GM19193 (cell line): ENCODE measurements at regions not wholly inside any gene's neighbourhood (a gene's known extent, or its start where the extent isn't known, plus 50 kb on each side); places are given as distances from the start of the nearest gene placed in this dataset.

Source experiments
- POLR2A ChIP-seq: IDR thresholded peaks from 4 replicates; pipeline ENCODE4 v1.6.1; 2011; ENCODE audit not compliant: insufficient read depth, insufficient read length; ENCODE audit errors: extremely low read depth

DNA sequence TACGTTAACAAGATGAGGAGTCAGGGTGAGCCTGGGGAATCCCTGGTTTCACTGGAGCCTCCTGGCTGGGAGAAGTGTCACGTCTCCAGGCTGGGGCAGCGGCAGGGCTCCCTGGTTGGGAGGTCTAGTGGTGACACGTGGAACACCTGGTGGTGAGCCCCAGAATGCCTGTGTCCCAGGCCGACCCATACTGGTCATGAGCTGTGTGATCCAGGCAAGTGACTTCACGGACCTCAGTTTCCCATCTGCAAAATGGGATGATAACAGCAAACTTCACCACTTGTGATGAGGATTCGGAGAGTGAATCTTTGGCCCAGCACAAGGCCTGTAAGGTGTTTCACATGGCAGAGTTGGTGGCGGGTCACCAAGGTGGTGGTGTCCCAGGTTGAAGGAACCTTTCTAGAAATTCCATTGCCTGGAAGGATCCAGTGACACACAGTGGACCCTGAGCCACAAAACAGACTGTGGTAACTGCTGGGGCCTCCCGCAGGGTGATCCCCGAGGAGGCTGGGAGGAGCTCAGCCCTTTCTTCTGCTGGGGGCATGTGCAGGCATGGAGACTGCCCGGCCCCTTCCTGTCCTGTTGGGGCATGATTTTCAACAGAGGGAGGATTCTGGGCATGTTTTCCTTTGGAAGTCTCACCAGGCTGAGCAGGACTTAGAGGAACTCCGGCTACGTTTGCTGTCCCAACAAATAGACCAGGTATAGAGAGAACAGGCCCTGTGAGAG, 153.9 kb upstream of the IER5L start:
- TF ChIP-seq POLR2A: no peak

DNA sequence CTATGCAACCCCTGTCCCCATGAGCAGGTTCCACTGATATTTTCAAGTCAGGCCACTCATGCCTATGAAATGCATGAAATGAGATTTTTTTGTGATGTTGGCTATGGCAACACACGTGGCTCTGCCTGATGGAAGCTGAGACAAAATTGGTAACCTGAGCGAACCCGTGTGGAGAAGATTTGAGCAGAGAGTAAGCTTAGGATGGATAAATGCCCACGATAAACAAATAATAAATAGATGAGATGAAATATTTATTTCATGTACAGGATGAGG, 153.4 kb upstream of the IER5L start:
- TF ChIP-seq POLR2A: no peak

DNA sequence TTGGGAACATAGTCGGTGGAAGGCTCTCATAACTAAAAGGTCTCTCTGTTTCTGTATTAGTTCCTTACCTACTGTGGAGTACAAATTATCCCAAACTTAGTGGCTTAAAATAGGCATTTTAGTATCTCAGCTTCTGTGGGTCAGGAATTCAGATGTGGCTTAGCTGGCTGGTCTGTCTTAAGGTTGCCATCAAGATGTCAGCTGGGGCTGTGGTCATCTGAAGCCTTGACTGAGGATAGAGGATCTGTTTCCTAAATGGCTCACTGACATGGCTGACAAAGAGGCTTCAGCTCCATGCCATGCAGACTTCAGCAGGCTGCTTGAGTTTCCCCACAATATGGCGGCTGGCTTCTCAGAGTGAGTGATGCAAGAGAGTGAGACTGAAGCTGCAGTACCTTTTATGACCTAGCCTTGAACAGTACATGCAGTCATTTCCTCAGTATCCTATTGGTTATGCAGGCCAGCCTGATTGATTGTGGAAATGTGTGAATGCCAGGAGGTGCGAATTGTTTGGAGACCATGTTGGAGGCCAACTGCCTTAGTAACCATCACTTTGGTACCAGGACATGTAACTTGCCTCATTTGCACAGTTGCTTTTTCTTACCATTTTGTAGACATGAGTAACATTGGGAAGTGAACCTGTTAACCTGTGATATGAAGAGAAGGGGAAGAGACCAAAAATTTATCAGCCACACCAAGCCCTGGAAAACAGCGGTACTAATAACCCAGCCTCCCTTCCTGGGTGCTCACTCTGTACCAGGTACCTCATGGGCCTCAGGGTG, 152.8 kb upstream of the IER5L start:
- TF ChIP-seq POLR2A: no peak

DNA sequence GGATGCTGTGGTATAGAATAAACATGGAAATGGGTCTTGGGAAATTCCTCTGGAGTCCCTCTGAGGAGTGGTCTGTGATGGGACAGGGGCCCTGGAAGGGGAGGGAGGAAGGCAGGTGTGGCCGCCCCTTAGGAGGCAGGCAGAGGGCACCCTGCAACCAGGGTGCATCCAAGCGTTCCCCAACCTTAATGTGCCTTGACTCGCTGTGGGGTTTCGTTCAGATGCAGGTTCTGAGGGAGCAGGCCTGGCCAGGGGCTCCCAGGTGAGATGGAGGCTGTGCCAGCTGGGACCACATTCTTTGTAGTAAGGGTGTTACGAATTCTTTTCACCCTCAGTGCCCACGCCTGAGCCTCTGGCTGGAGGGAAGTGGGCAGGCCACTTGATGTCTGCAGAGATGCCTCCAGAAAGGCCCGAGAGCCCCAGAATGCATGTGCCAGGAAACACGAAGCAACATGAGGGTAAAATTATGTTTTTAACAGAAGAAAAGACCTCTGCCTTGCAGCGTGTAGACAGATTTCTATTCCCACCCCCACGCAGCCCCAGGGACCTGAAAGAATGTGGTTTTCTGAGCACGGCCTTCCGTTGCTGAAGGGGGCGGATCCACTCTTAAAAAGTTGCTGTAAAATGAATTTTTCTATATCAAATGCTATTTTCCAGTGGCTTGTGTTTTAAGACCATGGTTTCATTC, 150.4 kb upstream of the IER5L start:
- no peak for TF ChIP-seq POLR2A

DNA sequence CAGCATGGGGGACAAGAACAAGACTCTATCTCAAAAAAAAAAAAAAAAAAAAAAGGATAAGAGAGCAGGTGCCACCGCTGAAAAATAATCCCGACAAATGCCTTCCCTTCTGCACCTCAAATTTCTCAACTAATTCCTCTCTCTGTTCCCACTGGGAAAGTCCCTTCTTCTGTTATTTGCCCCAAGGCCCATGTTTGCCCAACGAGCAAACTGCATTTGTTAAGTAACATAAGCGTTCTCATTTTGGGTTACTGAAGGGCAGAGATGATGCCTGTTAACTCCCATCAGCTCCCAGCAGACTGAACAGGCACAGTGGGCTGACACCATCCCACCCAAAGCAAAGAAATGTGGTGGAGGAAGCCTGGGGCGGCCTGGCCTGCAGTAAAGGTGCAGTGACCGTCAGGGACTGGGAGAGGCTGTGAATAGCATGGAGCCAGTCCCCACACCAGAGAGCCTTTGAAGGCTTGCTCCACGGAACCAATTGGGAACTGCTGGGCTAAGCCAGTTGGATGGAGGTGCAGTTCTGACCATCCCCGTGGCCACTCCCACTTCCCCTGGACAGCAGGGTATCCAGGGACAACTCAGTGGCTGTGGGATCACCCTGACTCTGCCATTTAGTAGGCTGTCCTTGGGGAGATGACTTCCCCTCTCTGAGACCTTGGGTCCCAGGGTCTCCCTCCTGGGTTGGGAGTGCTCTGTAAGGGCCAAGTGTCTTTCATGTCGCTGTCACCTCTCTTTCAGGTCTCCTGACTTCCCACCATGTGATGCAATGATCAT, 149.7 kb upstream of the IER5L start:
- no peak for TF ChIP-seq POLR2A

DNA sequence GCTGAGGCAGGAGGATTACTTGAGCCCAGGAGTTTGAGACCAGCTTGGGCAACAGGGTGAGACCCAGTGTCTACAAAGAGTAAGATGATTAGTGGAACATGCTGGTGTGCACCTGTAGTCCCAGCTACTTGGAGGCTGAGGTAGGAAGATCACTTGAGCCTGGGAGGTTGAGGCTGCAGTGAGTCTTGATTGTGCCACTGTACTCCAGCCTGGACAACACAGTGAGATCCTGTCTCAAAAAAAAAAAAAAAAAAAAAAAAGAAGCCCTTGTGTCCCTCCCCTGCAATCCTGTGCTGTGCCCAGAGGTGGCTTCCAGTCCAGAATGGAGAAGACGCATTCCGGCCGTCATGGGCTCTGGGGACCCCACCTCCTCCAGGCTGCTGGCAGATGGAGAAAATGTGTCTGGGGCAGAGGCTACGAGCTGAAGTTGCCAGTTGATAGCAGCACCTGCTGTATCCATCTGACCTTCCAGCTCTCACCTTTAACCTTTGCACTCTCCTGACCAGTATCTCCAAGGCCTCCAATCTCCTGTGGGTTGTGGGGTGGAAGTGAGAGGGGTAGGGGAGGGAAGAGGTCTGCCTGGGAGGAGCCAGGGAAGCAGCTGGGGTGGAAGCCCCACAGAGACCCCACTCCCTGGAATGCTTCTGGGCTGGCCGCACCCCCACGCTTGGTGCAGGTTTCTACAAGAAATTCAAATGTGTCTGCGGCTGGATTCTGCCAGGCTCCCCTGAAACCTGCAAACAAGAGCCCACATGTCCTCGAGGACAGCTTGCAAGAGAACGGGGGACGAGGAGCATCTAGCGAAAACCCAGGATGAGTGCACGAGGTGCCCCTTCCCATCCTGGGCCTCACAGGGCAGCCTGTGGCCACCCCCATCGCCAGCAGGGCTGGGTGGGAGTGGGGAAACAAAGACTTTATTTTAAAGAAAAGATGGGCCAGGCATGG, 148.3 kb upstream of the IER5L start:
- no peak for TF ChIP-seq POLR2A

DNA sequence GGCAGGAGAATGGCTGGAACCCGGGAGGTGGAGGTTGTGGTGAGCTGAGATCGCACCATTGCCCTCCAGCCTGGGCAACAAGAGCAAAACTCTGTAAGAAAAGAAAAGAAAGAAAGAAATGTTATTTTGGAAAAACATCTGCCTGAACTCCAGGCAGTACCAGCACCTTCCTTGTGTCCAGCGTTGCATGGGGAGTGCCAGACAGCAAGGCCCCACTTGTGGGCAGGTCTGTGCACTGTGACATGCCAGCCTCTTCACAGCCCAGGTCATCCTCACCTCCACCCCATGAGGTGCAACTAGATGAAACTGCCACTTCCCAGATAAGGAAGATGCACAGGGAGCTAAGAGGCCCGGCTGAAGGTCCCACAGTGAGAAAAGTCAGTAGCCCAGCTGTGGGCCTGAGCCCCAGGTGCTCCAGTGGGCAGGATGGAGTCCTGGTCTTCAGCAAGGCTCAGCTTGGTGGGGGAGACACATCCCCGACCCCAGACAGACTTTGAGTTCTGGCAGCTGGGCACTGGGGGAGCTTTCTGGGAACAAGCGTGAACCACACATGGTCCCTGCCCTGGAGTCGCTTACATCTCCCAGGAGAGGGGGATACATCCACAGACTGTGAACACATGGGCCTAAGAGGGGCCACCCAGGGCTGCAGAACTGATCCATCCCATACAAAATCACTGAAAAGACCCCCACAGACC, 146.9 kb upstream of the IER5L start:
- no peak for TF ChIP-seq POLR2A

DNA sequence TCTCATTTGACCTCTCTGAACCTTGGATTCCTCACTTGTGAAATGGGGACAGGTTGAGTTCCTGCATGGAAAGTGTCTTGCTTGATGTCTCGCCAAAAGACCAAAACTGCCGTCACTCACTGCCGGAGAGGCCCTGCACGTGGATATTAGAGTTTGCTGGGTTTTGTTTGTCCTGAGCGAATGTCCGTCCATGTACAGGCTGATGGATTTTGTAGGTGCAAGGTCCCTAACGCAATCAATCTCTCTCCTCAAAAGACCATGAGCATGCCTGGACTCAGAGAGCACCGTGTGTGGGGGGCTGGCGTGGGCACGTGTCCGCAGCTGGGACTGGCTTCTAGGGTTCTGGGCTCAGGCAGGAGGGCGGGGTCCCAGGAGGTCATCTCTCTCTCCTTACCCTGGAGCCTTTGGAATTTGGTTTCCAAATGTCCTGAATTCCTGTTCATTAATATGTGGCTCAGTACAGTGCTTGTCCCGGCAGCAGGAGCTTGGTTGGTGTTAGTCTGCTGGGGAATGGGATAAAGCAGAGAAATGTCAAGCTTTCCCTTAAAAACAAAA, 146.0 kb upstream of the IER5L start:
- TF ChIP-seq POLR2A: no peak

DNA sequence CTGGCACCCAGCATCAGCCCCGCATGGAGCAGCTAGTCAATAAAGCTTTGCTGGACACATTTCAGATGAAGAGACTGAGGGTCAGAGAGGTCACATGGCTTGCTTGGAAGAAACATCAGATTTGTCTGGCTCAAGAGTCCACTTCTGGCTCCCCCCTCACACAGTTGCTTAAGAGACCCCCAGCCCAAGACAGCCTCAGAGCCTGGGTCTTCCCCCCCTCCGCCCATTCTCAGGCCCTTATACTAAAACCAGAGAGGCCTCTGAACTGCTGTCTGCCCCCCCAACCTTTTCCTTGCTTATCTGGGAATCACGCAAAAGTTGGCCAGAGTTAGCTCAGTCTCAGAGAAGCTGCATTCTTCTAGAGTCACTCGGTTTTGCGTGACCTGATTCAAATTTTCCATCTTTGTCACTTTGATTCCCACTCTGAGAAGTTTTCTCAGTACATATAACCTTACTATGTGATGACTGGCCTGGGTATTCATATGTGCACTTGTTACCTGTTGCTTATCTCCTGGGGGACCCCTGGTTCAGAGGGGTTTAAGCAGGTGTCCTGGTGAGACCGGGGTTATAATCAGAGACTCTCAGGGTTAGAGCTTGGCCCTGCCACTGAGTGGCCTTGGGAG, 145.4 kb upstream of the IER5L start:
- no peak for TF ChIP-seq POLR2A

DNA sequence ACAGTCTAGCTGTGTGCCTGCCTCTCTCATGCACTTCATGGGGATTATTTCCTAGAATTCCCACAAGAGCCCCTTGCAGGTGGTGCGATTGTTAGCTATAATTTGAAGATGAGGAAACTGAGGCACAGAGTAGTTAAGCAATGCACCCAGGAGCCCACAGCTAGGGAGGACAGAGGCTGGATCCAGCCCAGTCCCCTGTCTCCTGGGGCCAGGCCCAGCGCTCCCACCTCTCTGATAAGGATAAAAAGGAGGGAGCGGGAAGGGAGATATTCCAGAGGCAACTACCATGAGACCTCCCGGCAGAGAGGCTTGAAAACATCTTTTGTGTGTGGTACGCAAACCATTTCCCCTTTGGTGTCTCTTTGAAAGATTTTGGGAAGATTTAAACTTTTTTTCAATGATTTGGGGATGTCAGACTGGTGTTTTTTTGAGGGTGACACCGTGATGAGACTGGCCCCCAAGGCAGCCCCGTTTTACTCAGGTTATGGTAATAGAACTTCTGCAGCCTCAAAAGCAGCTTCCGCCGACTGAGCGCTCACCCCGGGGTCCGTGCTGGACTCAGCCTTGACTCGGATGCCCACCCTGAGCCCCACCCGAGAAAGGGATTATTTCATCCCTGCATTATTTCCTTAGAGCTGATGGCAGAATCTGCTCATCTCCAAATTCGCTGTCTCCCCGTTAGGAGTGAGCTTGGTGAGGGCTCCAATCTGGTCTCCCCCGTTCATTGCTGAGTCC, 144.7 kb upstream of the IER5L start:
- TF ChIP-seq POLR2A: no peak

DNA sequence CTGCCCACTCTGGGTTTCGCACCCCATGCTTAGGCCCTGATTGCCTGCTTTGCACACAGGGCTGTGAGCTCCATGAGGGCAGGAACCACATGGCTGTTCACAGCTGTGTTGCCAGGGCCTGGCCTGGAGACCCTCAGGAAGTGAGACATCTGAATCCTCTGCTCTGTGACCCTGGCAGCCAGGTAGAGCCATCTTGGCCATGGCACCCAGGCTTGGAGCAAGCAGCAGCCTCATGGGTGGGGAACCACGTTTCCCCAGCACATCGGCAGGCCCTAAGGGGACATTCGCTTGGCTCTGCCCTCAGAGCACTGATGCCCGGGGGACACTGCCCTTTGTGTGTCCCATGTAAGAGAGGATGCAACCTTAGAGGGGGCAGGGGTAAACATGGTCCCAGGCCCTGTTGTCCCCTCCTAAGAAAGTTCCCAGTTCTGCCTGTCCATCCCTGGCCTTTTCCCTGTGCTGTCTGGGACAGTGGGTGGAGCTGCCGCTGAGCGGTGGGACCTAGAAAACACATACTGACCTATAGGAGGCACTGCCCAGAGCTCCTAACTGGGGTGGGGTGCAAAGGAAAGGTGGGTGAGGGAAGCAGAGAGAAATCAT, 144.1 kb upstream of the IER5L start:
- TF ChIP-seq POLR2A: no peak
